CD14-positive monocyte (primary cell): ENCODE measurements at regions not wholly inside any gene's neighbourhood (a gene's known extent, or its start where the extent isn't known, plus 50 kb on each side); places are given as distances from the start of the nearest gene placed in this dataset.
"Not testable (repeated sequence)": the region's sequence is repeated elsewhere in the genome, so short reads cannot be mapped to it uniquely, and the experiment has no call there.

Experiments used
- DNase-seq, 3 donors: peaks; one replicate each; pipeline ENCODE4 v3.0.0-alpha.2; 2011 to 2022
- H2AFZ ChIP-seq: 2 replicates; pipeline ENCODE4 v1.6.0; 2012; ENCODE audit warnings: mild to moderate bottlenecking, low read depth, low read length, inconsistent platforms; ENCODE audit not compliant: insufficient read depth, poor library complexity, severe bottlenecking
- H3K27ac ChIP-seq, 2 donors: 1 replicate in 1 of 2; 2 replicates in 1 of 2; pipeline ENCODE4 v1.5.1; 2012 to 2013; ENCODE audit warnings: low read length in 2 of 2, control low read depth in 1 of 2, inconsistent platforms in 1 of 2, low read depth in 1 of 2, mild to moderate bottlenecking in 1 of 2
- H3K27me3 ChIP-seq, 2 donors: one replicate each; pipeline versions ENCODE4 v1.6.0 to v1.6.1; 2011 to 2013; ENCODE audit warnings: low read length in 2 of 2; ENCODE audit not compliant: control insufficient read depth in 2 of 2, insufficient read depth in 2 of 2
- H3K36me3 ChIP-seq, 2 donors: replicated peaks in 1 of 2; 1 replicate in 1 of 2; 2 replicates in 1 of 2; pipeline versions ENCODE4 v1.5.1 to v1.6.1; 2012 to 2013; ENCODE audit warnings: low read length in 2 of 2, control low read depth in 1 of 2, inconsistent platforms in 1 of 2, mild to moderate bottlenecking in 1 of 2; ENCODE audit not compliant: insufficient read depth in 2 of 2, control insufficient read depth in 1 of 2
- H3K4me1 ChIP-seq, 2 donors: 1 replicate in 1 of 2; 2 replicates in 1 of 2; pipeline versions ENCODE4 v1.5.1 to v1.6.1; 2012 to 2013; ENCODE audit warnings: low read length in 2 of 2, control low read depth in 1 of 2, inconsistent platforms in 1 of 2, mild to moderate bottlenecking in 1 of 2, moderate library complexity in 1 of 2; ENCODE audit not compliant: insufficient read depth in 2 of 2, control insufficient read depth in 1 of 2
- H3K4me2 ChIP-seq: replicated peaks from 2 replicates; pipeline ENCODE3; 2012; ENCODE audit warnings: low read length, moderate library complexity, mild to moderate bottlenecking; ENCODE audit not compliant: poor library complexity, severe bottlenecking; ENCODE audit errors: extremely low read depth
- H3K4me3 ChIP-seq, 3 experiments: fragments of 200-600 bp in 1 of 3; sonication (generic) in 1 of 3; replicated peaks in 1 of 3; 1 replicate in 2 of 3; 2 replicates in 1 of 3; pipeline ENCODE4 v1.5.1; 2011 to 2013; ENCODE audit warnings: low read length in 3 of 3, mild to moderate bottlenecking in 3 of 3, control low read depth in 2 of 3, low read depth in 2 of 3, inconsistent platforms in 1 of 3, moderate library complexity in 1 of 3
- H3K79me2 ChIP-seq: 2 replicates; pipeline ENCODE4 v1.6.0; 2012; ENCODE audit warnings: mild to moderate bottlenecking, control low read depth, inconsistent platforms, low read length, moderate library complexity; ENCODE audit not compliant: insufficient read depth
- H3K9ac ChIP-seq: 2 replicates; pipeline ENCODE4 v1.6.0; 2017; ENCODE audit warnings: low read length, mild to moderate bottlenecking; ENCODE audit not compliant: insufficient read depth, poor library complexity, severe bottlenecking
- H3K9me3 ChIP-seq, 2 donors: replicated peaks in 1 of 2; 1 replicate in 1 of 2; 2 replicates in 1 of 2; pipeline versions ENCODE4 v1.5.1 to v1.6.1; 2012 to 2013; ENCODE audit warnings: low read length in 2 of 2, control low read depth in 1 of 2; ENCODE audit not compliant: control insufficient read depth in 1 of 2, insufficient read depth in 1 of 2
- H4K20me1 ChIP-seq: 2 replicates; pipeline ENCODE4 v1.6.0; 2012; ENCODE audit warnings: mild to moderate bottlenecking, low read length, control low read depth, moderate library complexity; ENCODE audit not compliant: insufficient read depth
- H3K27ac Mint-ChIP-seq, 7 donors: one replicate each; pipeline ENCODE4 v1.8.0; 2020; ENCODE audit warnings: mild to moderate bottlenecking in 7 of 7, mixed read lengths in 7 of 7, moderate library complexity in 6 of 7, inconsistent platforms in 2 of 7
- H3K27me3 Mint-ChIP-seq, 3 donors: one replicate each; pipeline ENCODE4 v1.8.0; 2021 to 2022; ENCODE audit warnings: low read depth in 3 of 3, mild to moderate bottlenecking in 3 of 3, mixed read lengths in 3 of 3, moderate library complexity in 3 of 3, inconsistent platforms in 1 of 3
- H3K36me3 Mint-ChIP-seq, 2 donors: one replicate each; pipeline ENCODE4 v1.8.0; 2020; ENCODE audit warnings: mixed read lengths in 2 of 2, inconsistent platforms in 1 of 2, mild to moderate bottlenecking in 1 of 2
- H3K4me1 Mint-ChIP-seq: one replicate; pipeline ENCODE4 v1.8.0; 2020; ENCODE audit warnings: mild to moderate bottlenecking, mixed read lengths
- H3K4me3 Mint-ChIP-seq, 2 donors: one replicate each; pipeline ENCODE4 v1.8.0; 2020; ENCODE audit warnings: mild to moderate bottlenecking in 2 of 2, mixed read lengths in 2 of 2, moderate library complexity in 1 of 2
- H3K9me3 Mint-ChIP-seq, 7 donors: one replicate each; pipeline ENCODE4 v1.8.0; 2020 to 2022; ENCODE audit warnings: mixed read lengths in 7 of 7, mild to moderate bottlenecking in 6 of 7, moderate library complexity in 6 of 7, inconsistent platforms in 2 of 7
- CTCF ChIP-seq: fragments of 200-600 bp; IDR thresholded peaks from one replicate; pipeline ENCODE4 v1.8.0; 2022; ENCODE audit warnings: antibody characterized with exemption, mild to moderate bottlenecking
- WGBS: methylation state at CpG from one replicate; pipeline ENCODE4 v1.1.5; 2013; ENCODE audit warnings: missing lambda C conversion rate; ENCODE audit not compliant: insufficient coverage; 5-methylcytosine and 5-hydroxymethylcytosine counted together
- intact Hi-C, 2 donors: fragments of 100-400 bp; cut with micrococcal nuclease; formaldehyde crosslinking; loops; one replicate each; pipeline versions ENCODE4 v1.15.0 to v1.15.1; 2023

GRCh38 chr17:71447644-71448043, 673.2 kb upstream of the SOX9 start:
- Histone ChIP-seq H2AFZ (no peak overlapping the region), H3K4me1 (no peaks in the 10 kb centered on the region), H3K4me2 (no peak overlapping the region), H3K79me2 (no peaks in the 10 kb centered on the region), H3K9ac (no peak overlapping the region), H3K27me3 (no peaks in the 10 kb centered on the region), H3K27ac (no peak overlapping the region), H3K36me3 (no peaks in the 10 kb centered on the region), H3K4me3 (no peak overlapping the region), H3K9me3 (no peaks in the 10 kb centered on the region), H4K20me1 (no peaks in the 10 kb centered on the region)
- TF ChIP-seq CTCF = no peak
- no peak overlapping the region for H3K4me3 Mint-ChIP-seq
- peaks cover 5% of the 10 kb centered on the region for H3K4me1 Mint-ChIP-seq
- no peak overlapping the region for H3K27ac Mint-ChIP-seq
- H3K9me3 Mint-ChIP-seq = peaks cover 0 to 4% (median 0%) of the 10 kb centered on the region in 7 donors
- intact Hi-C loops = no loop called here
- H3K27me3 Mint-ChIP-seq = no peaks in the 10 kb centered on the region
- no peaks in the 10 kb centered on the region for H3K36me3 Mint-ChIP-seq
- no CpG with 5 or more reads among the region's 3 CpGs for WGBS
- no peak for DNase-seq

GRCh38 chr17:71450657-71451056, 670.2 kb upstream of the SOX9 start:
- H3K79me2 ChIP-seq, H3K9me3 ChIP-seq, H3K4me2 ChIP-seq, H2AFZ ChIP-seq, intact Hi-C loops, H3K36me3 Mint-ChIP-seq, H3K27me3 Mint-ChIP-seq, H3K9ac ChIP-seq, H3K36me3 ChIP-seq, H3K4me1 ChIP-seq, H3K27me3 ChIP-seq, H3K27ac ChIP-seq, H3K4me1 Mint-ChIP-seq, H4K20me1 ChIP-seq, H3K4me3 Mint-ChIP-seq, H3K9me3 Mint-ChIP-seq, H3K27ac Mint-ChIP-seq, DNase-seq, H3K4me3 ChIP-seq: not testable (repeated sequence)
- WGBS = no CpG with 5 or more reads among the region's 2 CpGs
